Stimulated activated CD8-positive, alpha-beta memory T cell treated with anti-CD3 and anti-CD28 coated beads, Interleukin-4, amount 100 ng/mL, for 1 hour (primary cell): ENCODE measurements at regions not wholly inside any gene's neighbourhood (a gene's known extent, or its start where the extent isn't known, plus 50 kb on each side); places are given as distances from the start of the nearest gene placed in this dataset.
"Not testable (repeated sequence)": the region's sequence is repeated elsewhere in the genome, so short reads cannot be mapped to it uniquely, and the experiment has no call there.

ENCODE experiments used
- DNase-seq, 2 donors: peaks; one replicate each; pipeline ENCODE4 v3.0.0-alpha.2; 2020; ENCODE audit warnings: low read depth in 2 of 2, low spot score in 1 of 2

- no peak for DNase-seq
Measured at GRCh38 chr4:177798161-177798560, 355.9 kb upstream of the AGA start.

- DNase-seq, result no peak
Measured at GRCh38 chr4:177802162-177802561, 359.9 kb upstream of the AGA start.

- DNase-seq, result no peak
Measured at GRCh38 chr4:177802661-177803060, 360.4 kb upstream of the AGA start.

GRCh38 chr4:177803151-177803550 lies 360.9 kb upstream of the AGA start:
- DNase-seq, result no peak

GRCh38 chr4:177809791-177810190 lies 367.6 kb upstream of the AGA start:
- no peak for DNase-seq

GRCh38 chr4:177810220-177810619 lies 368.0 kb upstream of the AGA start:
- no peak for DNase-seq

- DNase-seq, result not testable (repeated sequence)
Measured at GRCh38 chr4:177818392-177818791, 376.2 kb upstream of the AGA start.

GRCh38 chr4:177826973-177827372 lies 384.7 kb upstream of the AGA start:
- no peak for DNase-seq

- no peak for DNase-seq
Measured at GRCh38 chr4:177841258-177841657, 399.0 kb upstream of the AGA start.

GRCh38 chr4:177853229-177853628 lies 411.0 kb upstream of the AGA start:
- DNase-seq, result no peak

- no peak for DNase-seq
Measured at GRCh38 chr4:177855507-177856197, 413.4 kb upstream of the AGA start.

GRCh38 chr4:177860171-177860570 lies 417.9 kb upstream of the AGA start:
- DNase-seq, result no peak

- DNase-seq, result no peak
Measured at GRCh38 chr4:177861551-177862094, 419.4 kb upstream of the AGA start.

- no peak for DNase-seq
Measured at GRCh38 chr4:177862541-177863176, 420.4 kb upstream of the AGA start.

GRCh38 chr4:177879851-177880250 lies 437.6 kb upstream of the AGA start:
- DNase-seq, result no peak

- DNase-seq, result no peak
Measured at GRCh38 chr4:177895136-177895535, 452.9 kb upstream of the AGA start.

GRCh38 chr4:177901786-177902185 lies 459.5 kb upstream of the AGA start:
- DNase-seq, result no peak

GRCh38 chr4:177902386-177902785 lies 460.1 kb upstream of the AGA start:
- DNase-seq, result no peak

GRCh38 chr4:177907736-177908424 lies 465.6 kb upstream of the AGA start:
- DNase-seq, result no peak

GRCh38 chr4:177921715-177922114 lies 479.5 kb upstream of the AGA start:
- no peak for DNase-seq

- DNase-seq, result no peak
Measured at GRCh38 chr4:177923888-177924287, 481.7 kb upstream of the AGA start.

GRCh38 chr4:177937041-177937440 lies 494.8 kb upstream of the AGA start:
- DNase-seq, result no peak
